Glutamatergic neuron (in vitro differentiated cells): ENCODE measurements at regions not wholly inside any gene's neighbourhood (a gene's known extent, or its start where the extent isn't known, plus 50 kb on each side); places are given as distances from the start of the nearest gene placed in this dataset.
"Not testable (repeated sequence)": the region's sequence is repeated elsewhere in the genome, so short reads cannot be mapped to it uniquely, and the experiment has no call there.

Experiments
- DNase-seq: peaks from one replicate; pipeline ENCODE4 v3.0.0; 2022
- H3K27ac Mint-ChIP-seq: one replicate; pipeline ENCODE4 v1.8.0; 2020; ENCODE audit warnings: mild to moderate bottlenecking, mixed read lengths, inconsistent platforms; ENCODE audit not compliant: unreplicated experiment
- H3K27me3 Mint-ChIP-seq: one replicate; pipeline ENCODE4 v1.8.0; 2020; ENCODE audit warnings: mild to moderate bottlenecking, moderate library complexity, mixed read lengths, inconsistent platforms; ENCODE audit not compliant: unreplicated experiment
- H3K36me3 Mint-ChIP-seq: one replicate; pipeline ENCODE4 v1.8.0; 2020; ENCODE audit warnings: mild to moderate bottlenecking, mixed read lengths, inconsistent platforms; ENCODE audit not compliant: unreplicated experiment
- H3K4me1 Mint-ChIP-seq: one replicate; pipeline ENCODE4 v1.8.0; 2020; ENCODE audit warnings: mild to moderate bottlenecking, low read depth, mixed read lengths, inconsistent platforms; ENCODE audit not compliant: unreplicated experiment
- H3K4me3 Mint-ChIP-seq: one replicate; pipeline ENCODE4 v1.8.0; 2020; ENCODE audit warnings: mild to moderate bottlenecking, mixed read lengths, inconsistent platforms; ENCODE audit not compliant: unreplicated experiment
- H3K9me3 Mint-ChIP-seq: one replicate; pipeline ENCODE4 v1.8.0; 2020; ENCODE audit warnings: mild to moderate bottlenecking, moderate library complexity, mixed read lengths, inconsistent platforms; ENCODE audit not compliant: unreplicated experiment

DNA sequence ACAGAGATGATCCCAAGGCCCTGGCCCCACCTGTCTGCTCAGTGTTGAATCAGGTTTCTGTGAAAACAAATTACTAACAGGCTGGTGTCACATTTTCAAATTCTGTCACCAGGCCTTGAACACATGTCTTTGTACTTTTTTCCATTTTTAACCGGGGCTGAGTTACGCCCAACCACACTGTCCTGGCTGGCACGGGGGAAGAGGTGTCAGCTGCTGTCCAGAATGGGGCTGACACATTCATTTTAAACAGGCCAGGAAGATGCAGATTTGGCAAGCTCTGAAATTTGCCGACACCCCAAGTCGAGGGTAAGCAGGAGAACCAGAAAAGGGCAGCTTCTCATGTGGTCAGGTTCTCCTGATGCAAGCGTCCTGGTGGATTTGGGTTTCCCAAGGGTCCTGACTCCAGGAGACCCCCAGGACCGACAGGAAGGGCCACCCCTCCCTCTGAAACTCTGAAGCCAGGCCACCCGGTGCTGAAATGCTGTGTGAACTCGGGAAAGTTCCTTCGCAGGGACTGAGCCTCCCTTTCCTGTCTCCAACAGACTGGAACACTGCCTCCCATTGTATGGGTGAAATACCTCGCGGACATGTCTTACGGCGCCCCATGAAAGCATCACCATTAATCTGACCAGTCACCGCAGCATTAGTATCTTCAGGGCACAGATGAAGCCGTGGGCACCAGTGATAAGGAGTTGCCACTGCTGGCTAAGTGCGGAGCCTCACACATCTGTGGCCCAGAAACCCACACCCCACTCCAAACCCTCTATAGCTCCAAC, 90.5 kb upstream of the METTL9 start:
- Mint-ChIP-seq H3K27me3 (peaks cover 22% of the 10 kb centered on the region), H3K27ac (peak overlapping the region; percentile 81), H3K4me1 (peaks cover 55% of the 10 kb centered on the region), H3K9me3 (peaks cover 16% of the 10 kb centered on the region)
- peak; percentile 12 for DNase-seq
- not testable (repeated sequence) for H3K36me3 Mint-ChIP-seq, H3K4me3 Mint-ChIP-seq

DNA sequence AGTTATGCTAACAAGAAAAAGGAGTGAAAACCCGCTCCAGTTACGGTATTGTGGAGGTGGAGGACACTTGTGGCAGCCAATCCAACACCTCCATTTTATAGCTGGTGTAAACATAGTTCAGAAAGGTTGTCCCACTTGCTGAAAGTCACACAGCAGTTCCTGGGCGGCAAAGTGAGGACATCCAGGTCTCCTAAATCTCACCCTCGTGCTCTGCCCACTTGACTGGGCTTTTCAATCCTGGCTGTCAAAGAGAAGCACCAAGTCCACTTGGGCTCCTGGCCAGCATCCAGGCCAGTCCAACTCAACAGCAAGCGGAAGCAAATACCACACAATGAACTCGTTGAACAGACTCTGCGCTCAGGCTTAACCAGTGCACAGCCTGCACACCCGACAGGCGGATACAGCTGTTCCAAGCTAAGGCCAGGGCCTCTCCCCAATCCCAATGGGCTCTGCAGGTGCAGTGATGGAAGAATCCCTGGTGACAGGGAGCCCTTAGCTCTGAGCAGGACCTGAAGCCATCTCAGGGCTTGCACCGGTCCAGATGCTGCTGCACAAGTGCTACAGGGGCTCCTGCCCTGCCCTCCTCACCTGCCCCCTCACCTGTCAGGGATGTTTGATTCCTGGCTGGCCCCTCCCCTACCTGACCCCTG, 89.8 kb upstream of the METTL9 start:
- H3K9me3 Mint-ChIP-seq: peaks cover 19% of the 10 kb centered on the region

DNA sequence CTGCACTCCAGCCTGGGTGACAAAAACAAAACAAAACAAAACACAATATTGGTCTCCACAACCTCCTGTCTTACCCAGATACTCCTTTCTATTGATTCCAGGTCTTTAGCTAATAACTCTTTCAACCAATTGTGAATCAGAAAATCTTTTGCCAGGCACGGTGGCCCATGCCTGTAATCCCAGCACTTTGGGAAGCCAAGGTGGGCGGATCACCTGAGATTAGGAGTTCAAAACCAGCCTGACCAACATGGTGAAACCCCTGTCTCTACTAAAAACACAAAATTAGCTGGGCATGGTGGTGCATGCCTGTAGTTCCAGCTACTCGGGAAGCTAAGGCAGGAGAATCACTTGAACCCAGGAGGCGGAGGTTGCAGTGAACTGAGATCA, 88.5 kb upstream of the METTL9 start:
- Mint-ChIP-seq H3K4me3 (peak overlapping the region; percentile 72), H3K4me1 (peaks cover 70% of the 10 kb centered on the region), H3K27me3 (peaks cover 27% of the 10 kb centered on the region), H3K9me3 (peaks cover 20% of the 10 kb centered on the region), H3K27ac (peak overlapping the region; percentile 17)
- H3K36me3 Mint-ChIP-seq, DNase-seq: not testable (repeated sequence)

More for the DNA sequence above, 89.8 kb upstream of the METTL9 start:
- peak overlapping the region; percentile 76 for H3K4me3 Mint-ChIP-seq
- H3K27me3 Mint-ChIP-seq: peaks cover 22% of the 10 kb centered on the region
- DNase-seq: peak; percentile 12
- H3K27ac Mint-ChIP-seq: peak overlapping the region; percentile 81
- not testable (repeated sequence) for H3K36me3 Mint-ChIP-seq
- peaks cover 62% of the 10 kb centered on the region for H3K4me1 Mint-ChIP-seq

DNA sequence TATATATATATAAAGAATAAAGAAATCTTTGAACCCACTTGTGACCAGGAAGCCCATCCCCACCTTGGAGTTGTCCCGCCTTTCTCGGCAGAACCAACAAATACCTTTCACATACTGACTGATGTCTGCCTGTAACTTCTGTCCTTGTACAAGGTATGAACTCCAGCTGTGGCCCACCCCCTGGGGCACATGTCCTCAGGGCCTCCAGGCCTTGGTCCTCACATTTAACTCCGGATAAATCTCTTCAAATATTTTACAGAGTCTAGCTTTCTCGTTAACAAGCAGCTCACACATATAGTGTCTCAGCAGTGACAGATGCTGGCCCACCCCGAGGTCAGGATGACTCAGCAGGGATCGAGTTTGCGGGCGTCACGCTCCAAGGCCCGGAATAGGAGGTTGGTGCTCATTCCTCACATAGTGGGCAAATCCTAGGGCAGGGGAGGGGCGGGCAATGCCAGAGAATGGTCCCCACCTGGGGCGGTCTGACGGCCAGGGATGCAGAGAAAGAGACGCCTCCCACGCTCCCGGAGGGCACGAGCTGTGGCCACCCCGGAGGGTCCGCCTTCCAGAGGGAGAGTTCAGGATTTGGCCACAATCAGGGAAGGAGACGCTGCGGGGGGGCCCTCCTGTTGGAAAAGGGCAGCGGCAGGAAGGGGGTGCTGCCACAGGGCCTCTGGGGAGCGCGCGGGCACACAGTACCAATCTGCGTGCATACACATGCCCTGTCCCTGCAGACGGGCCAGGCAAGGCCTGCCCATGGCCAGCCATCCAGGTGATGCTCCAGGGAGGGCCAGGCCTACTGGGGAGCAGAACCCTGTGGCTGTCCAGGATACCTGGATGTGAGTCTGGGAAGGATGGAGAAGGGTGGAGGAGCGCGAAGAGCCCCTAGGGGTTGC, 87.8 kb upstream of the METTL9 start:
- H3K36me3 Mint-ChIP-seq: not testable (repeated sequence)
- Mint-ChIP-seq H3K27me3 (peaks cover 30% of the 10 kb centered on the region), H3K9me3 (peaks cover 22% of the 10 kb centered on the region), H3K27ac (peak overlapping the region; percentile 90), H3K4me3 (peak overlapping the region; percentile 72), H3K4me1 (peaks cover 68% of the 10 kb centered on the region)
- peak; percentile 53 for DNase-seq

DNA sequence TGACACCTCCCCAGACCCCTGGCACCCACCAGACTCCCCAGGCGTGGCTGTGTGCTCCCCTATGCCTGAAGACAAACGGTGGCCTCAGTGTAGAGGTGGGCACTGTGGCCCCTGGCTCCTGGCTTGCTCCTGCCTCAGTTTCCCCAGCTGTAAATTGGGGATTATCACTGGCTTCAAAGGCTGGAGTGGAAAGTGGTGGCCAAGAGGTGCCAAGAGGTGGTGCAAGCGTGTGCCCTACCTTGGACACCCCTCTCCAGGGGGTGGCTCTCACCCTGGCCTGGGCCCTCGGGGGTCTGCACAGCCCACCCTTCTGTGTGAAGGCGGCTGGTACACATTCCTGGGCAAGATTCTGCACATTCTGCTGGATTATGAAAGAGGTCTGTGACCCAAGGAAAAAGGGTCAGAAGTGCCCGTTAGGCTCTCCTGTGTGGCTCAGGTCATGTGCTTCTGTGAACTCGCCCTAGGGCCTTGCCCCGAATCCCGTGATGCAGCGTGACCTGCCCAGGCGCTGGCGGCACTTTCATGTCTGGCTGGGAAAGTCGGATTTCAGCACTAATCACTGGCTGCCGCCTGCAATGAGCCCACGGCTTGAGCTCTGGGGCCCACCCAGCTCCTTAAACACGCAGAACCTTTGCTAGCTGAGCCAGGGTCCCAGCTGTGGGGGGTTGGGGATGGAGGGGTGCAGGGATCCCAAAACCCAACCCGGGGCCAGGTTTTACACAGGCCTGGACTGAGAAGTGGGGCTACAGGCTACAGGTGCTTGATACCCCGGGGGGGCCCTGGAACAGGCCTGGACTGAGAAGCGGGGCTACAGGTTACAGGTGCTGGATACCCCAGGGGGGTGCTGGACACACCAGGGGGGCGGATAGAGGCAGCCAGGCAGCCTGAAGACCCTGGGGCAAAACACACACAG, 86.8 kb upstream of the METTL9 start:
- H3K9me3 Mint-ChIP-seq: peaks cover 22% of the 10 kb centered on the region
- peaks cover 30% of the 10 kb centered on the region for H3K27me3 Mint-ChIP-seq
- DNase-seq, H3K36me3 Mint-ChIP-seq: not testable (repeated sequence)
- H3K4me1 Mint-ChIP-seq: peaks cover 63% of the 10 kb centered on the region
- peak overlapping the region; percentile 70 for H3K27ac Mint-ChIP-seq
- peak overlapping the region; percentile 34 for H3K4me3 Mint-ChIP-seq

DNA sequence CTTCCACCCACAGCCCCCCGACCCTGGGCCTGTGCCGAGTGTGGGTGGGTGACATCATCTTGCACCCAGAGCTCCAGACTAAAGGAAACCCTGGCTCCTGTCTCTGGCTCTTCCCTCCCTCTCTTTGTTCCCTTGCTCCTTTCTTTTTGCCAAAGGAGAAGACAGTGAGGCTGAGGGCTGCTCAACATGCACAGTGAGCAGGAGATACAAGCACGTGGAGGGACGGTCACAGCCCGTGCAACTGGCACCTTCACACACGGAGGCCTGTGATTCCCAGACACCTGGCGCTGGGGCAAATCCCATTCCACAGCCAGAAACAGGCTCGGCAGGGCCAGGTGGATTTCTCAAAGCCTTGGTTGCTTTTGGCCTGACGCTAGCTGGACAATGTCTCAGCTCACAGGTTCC, 86.0 kb upstream of the METTL9 start:
- peak overlapping the region; percentile 61 for H3K4me3 Mint-ChIP-seq
- not testable (repeated sequence) for H3K36me3 Mint-ChIP-seq, DNase-seq
- H3K27ac Mint-ChIP-seq: peak overlapping the region; percentile 28
- peaks cover 20% of the 10 kb centered on the region for H3K9me3 Mint-ChIP-seq
- H3K4me1 Mint-ChIP-seq: peaks cover 58% of the 10 kb centered on the region
- peaks cover 23% of the 10 kb centered on the region for H3K27me3 Mint-ChIP-seq

DNA sequence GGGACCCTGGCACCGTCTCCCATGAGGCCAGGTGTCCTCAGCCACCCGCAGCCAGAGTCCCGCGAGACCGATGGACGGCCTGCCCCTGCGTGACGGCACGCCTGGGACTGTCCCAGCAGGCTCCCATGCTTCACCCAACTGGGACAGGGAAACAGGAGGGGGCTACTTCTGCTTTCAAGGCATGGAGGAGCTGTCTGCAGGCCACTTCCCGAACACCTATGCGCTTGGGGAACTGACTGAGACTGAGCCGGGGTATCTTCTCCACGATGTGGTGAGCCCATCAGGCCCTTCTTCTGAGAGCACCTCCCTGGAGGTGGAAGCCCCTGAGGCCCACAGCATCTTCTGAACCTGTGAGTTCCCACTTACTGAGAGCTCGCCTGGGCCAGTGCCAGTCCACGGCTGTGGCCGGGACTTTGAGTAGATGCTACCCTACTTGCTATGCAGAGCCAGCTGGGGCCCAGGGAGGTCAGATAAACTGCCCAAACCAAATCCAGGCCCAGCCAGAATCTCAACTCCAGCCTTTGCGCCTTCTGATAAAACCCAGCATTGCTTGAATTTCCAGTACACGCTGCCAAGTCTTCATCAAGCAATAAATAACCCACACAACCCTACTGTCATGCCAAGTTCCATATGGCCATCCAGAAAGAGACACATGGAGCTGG, 85.4 kb upstream of the METTL9 start:
- Mint-ChIP-seq H3K4me1 (peaks cover 53% of the 10 kb centered on the region), H3K4me3 (peak overlapping the region; percentile 61), H3K27me3 (peaks cover 27% of the 10 kb centered on the region), H3K27ac (peak overlapping the region; percentile 70), H3K9me3 (peaks cover 16% of the 10 kb centered on the region)
- not testable (repeated sequence) for H3K36me3 Mint-ChIP-seq, DNase-seq

DNA sequence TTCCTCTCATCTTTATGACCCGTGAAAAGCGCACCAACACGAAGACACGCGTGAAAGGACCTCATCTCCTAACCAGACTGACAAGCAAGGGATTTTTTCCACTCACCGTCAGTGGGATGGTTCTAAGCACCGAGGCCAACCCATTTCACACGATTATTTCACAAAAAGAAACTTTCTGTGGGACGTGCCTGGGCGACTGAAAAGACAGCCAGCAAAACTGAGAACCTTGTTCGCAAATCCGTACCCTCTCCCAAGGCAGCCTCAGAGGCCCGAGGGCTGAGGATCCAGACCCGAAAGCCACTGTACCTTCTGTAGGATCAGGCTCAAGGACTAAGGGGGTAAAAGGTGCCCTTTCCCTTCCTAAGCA, 84.9 kb upstream of the METTL9 start:
- Mint-ChIP-seq H3K9me3 (peaks cover 14% of the 10 kb centered on the region), H3K27ac (peak overlapping the region; percentile 70), H3K4me1 (peaks cover 50% of the 10 kb centered on the region), H3K27me3 (peaks cover 31% of the 10 kb centered on the region), H3K4me3 (peak overlapping the region; percentile 60)
- DNase-seq, H3K36me3 Mint-ChIP-seq: not testable (repeated sequence)

DNA sequence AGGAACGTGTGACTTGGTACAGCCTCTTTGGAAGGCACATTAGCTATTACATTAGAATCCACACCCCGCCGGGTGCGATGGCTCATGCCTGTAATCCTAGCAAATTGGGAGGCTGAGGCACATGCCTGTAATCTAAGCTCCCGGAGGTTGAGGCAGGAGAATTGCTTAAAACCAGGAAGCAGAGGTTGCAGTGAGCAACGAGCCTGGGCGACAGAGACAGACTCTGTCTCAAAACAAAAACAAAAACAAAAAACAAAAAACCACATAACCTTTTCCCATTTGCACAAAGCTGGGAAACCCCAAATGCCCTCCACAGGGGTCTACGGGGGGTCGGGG, 82.7 kb upstream of the METTL9 start:
- H3K36me3 Mint-ChIP-seq, DNase-seq, H3K9me3 Mint-ChIP-seq, H3K27ac Mint-ChIP-seq: not testable (repeated sequence)
- peaks cover 35% of the 10 kb centered on the region for H3K4me1 Mint-ChIP-seq
- peak overlapping the region; percentile 52 for H3K4me3 Mint-ChIP-seq
- H3K27me3 Mint-ChIP-seq: peaks cover 24% of the 10 kb centered on the region

DNA sequence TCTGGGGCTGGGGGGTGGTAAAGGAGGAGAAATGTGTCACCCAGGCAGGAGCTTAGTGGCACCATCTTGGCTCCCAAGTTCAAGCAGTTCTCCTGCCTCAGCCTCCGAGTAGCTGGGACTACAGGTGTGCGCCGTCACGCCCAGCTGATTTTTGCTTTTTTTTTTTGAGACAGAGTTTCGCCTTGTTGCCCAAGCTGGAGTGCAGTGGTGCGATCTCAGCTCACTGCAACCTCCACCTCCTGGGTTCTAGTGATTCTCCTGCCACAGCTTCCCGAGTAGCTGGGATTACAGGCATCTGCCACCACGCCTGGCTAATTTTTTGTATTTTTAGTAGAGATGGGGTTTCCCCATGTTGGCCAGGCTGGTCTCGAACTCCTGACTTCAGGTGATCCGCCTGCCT, 82.1 kb upstream of the METTL9 start:
- peaks cover 37% of the 10 kb centered on the region for H3K4me1 Mint-ChIP-seq

More for the DNA sequence above, 82.1 kb upstream of the METTL9 start:
- H3K36me3 Mint-ChIP-seq, DNase-seq, H3K27ac Mint-ChIP-seq, H3K9me3 Mint-ChIP-seq: not testable (repeated sequence)
- H3K4me3 Mint-ChIP-seq: peak overlapping the region; percentile 42
- H3K27me3 Mint-ChIP-seq: peaks cover 23% of the 10 kb centered on the region
